GM23338 (cell line): ENCODE measurements at regions not wholly inside any gene's neighbourhood (a gene's known extent, or its start where the extent isn't known, plus 50 kb on each side); places are given as distances from the start of the nearest gene placed in this dataset.

Experiments
- ATAC-seq: fragments of 200-7000 bp; cut with Tn5 transposase; 3 replicates; pipeline ENCODE4 v1.9.1; 2020
- DNase-seq: peaks from one replicate; pipeline ENCODE4 v3.0.0-alpha.2; 2015; ENCODE audit warnings: low spot score
- H2AFZ ChIP-seq: fragments of 200-600 bp; sonication (generic); 2 replicates; pipeline ENCODE4 v1.8.0; 2016; ENCODE audit warnings: antibody characterized with exemption, mild to moderate bottlenecking, moderate library complexity
- H3F3A ChIP-seq: fragments of 200-600 bp; sonication (generic); replicated peaks from 2 replicates; pipeline ENCODE4 v1.8.0; 2017; ENCODE audit warnings: antibody characterized with exemption, mixed run types, low read depth
- H3K27ac ChIP-seq: fragments of 200-600 bp; sonication (generic); 2 replicates; pipeline ENCODE4 v1.6.1; 2016; ENCODE audit warnings: low read depth
- H3K27me3 ChIP-seq: fragments of 200-600 bp; sonication (generic); 2 replicates; pipeline ENCODE4 v1.8.0; 2016; ENCODE audit warnings: mild to moderate bottlenecking, mixed run types, moderate library complexity; ENCODE audit not compliant: insufficient read depth
- H3K36me3 ChIP-seq: fragments of 200-600 bp; sonication (generic); 2 replicates; pipeline ENCODE4 v1.8.0; 2016; ENCODE audit warnings: mild to moderate bottlenecking; ENCODE audit not compliant: insufficient read depth
- H3K4me1 ChIP-seq: fragments of 200-600 bp; sonication (generic); 2 replicates; pipeline ENCODE4 v1.8.0; 2016; ENCODE audit warnings: mild to moderate bottlenecking, moderate library complexity; ENCODE audit not compliant: insufficient read depth
- H3K4me2 ChIP-seq: fragments of 200-600 bp; sonication (generic); 2 replicates; pipeline ENCODE4 v1.7.1; 2017; ENCODE audit warnings: mixed run types
- H3K4me3 ChIP-seq: fragments of 200-600 bp; sonication (generic); 2 replicates; pipeline ENCODE4 v1.6.1; 2016; ENCODE audit warnings: mixed run types
- H3K79me2 ChIP-seq: fragments of 200-600 bp; sonication (generic); replicated peaks from 2 replicates; pipeline ENCODE4 v1.8.0; 2017; ENCODE audit warnings: mild to moderate bottlenecking; ENCODE audit not compliant: insufficient read depth
- H3K9me2 ChIP-seq: fragments of 200-600 bp; sonication (generic); 2 replicates; pipeline ENCODE4 v1.8.0; 2017; ENCODE audit not compliant: insufficient read depth
- H4K20me1 ChIP-seq: fragments of 200-600 bp; sonication (generic); replicated peaks from 2 replicates; pipeline ENCODE4 v1.8.0; 2017; ENCODE audit warnings: mild to moderate bottlenecking; ENCODE audit not compliant: insufficient read depth
- H3K27ac Mint-ChIP-seq: 2 replicates; pipeline ENCODE4 v1.8.0; 2020; ENCODE audit warnings: inconsistent platforms, mild to moderate bottlenecking, moderate library complexity, mixed read lengths
- H3K27me3 Mint-ChIP-seq: 3 replicates; pipeline ENCODE4 v1.8.0; 2022; ENCODE audit warnings: low read depth, mild to moderate bottlenecking, moderate library complexity, mixed read lengths, inconsistent platforms; ENCODE audit not compliant: insufficient read depth, poor library complexity
- H3K36me3 Mint-ChIP-seq: 3 replicates; pipeline ENCODE4 v1.8.0; 2021; ENCODE audit warnings: low read depth, mild to moderate bottlenecking, inconsistent platforms, moderate library complexity, mixed read lengths
- H3K4me1 Mint-ChIP-seq: 3 replicates; pipeline ENCODE4 v1.8.0; 2020; ENCODE audit warnings: mild to moderate bottlenecking, inconsistent platforms, mixed read lengths
- H3K4me3 Mint-ChIP-seq: 3 replicates; pipeline ENCODE4 v1.8.0; 2021; ENCODE audit warnings: moderate library complexity, mild to moderate bottlenecking, inconsistent platforms, mixed read lengths
- H3K9me3 Mint-ChIP-seq: 3 replicates; pipeline ENCODE4 v1.8.0; 2020; ENCODE audit warnings: moderate library complexity, mild to moderate bottlenecking, inconsistent platforms, mixed read lengths
- CREB1 ChIP-seq: fragments of 250-450 bp; sonication (Bioruptor Pico); IDR thresholded peaks from 2 replicates; pipeline ENCODE4 v1.5.0; 2020; ENCODE audit warnings: low read depth, mild to moderate bottlenecking, moderate library complexity
- EZH2 ChIP-seq: fragments of 200-600 bp; sonication (generic); IDR thresholded peaks from one replicate; pipeline ENCODE4 v1.8.0; 2017; ENCODE audit warnings: antibody characterized with exemption, mild to moderate bottlenecking, low read depth; ENCODE audit not compliant: unreplicated experiment
- EZH2phosphoT487 ChIP-seq: fragments of 200-600 bp; sonication (generic); IDR thresholded peaks from one replicate; pipeline ENCODE4 v1.8.1; 2018; ENCODE audit warnings: antibody characterized with exemption; ENCODE audit not compliant: unreplicated experiment
- JUNB ChIP-seq: IDR thresholded peaks from one replicate; pipeline ENCODE4 v1.6.1; 2016; ENCODE audit warnings: antibody characterized with exemption; ENCODE audit not compliant: unreplicated experiment
- NANOG ChIP-seq: IDR thresholded peaks from 2 replicates; pipeline ENCODE4 v1.6.1; 2016; ENCODE audit warnings: antibody characterized with exemption, borderline replicate concordance
- POLR2AphosphoS5 ChIP-seq: IDR thresholded peaks from 2 replicates; pipeline ENCODE4 v1.6.1; 2016; ENCODE audit warnings: antibody characterized with exemption, low read depth
- STAT1 ChIP-seq: IDR thresholded peaks from one replicate; pipeline ENCODE4 v1.6.1; 2016; ENCODE audit warnings: antibody characterized with exemption; ENCODE audit not compliant: unreplicated experiment
- ZNF114 ChIP-seq: fragments of 250-450 bp; sonication (Bioruptor Pico); IDR thresholded peaks from 2 replicates; pipeline ENCODE4 v1.5.0; 2020; ENCODE audit warnings: mild to moderate bottlenecking, moderate library complexity
- ZNF331 ChIP-seq: fragments of 250-450 bp; sonication (Bioruptor Pico); IDR thresholded peaks from 2 replicates; pipeline ENCODE4 v1.5.0; 2020; ENCODE audit warnings: low read depth, mild to moderate bottlenecking, moderate library complexity
- TF ChIP-seq, protein P1 (sequence below): IDR thresholded peaks from 2 replicates; pipeline ENCODE4 v1.6.1; 2016; ENCODE audit warnings: antibody characterized with exemption
- TF ChIP-seq, protein P2 (sequence below), 2 experiments: fragments of 200-600 bp in 1 of 2; sonication (generic) in 1 of 2; conservative IDR thresholded peaks; 2 replicates each; pipeline versions ENCODE4 v1.5.1 to v1.6.1; 2016 to 2017; ENCODE audit warnings: antibody characterized with exemption in 2 of 2, low read depth in 2 of 2, mild to moderate bottlenecking in 2 of 2, moderate library complexity in 1 of 2
- TF ChIP-seq, protein P3 (sequence below): IDR thresholded peaks from one replicate; pipeline ENCODE4 v1.6.1; 2018; ENCODE audit warnings: antibody characterized with exemption; ENCODE audit not compliant: unreplicated experiment
- TF ChIP-seq, protein P4 (sequence below): fragments of 250-450 bp; sonication (Bioruptor Pico); IDR thresholded peaks from 2 replicates; pipeline ENCODE4 v1.5.0; 2020; ENCODE audit warnings: mild to moderate bottlenecking, moderate library complexity

DNA sequence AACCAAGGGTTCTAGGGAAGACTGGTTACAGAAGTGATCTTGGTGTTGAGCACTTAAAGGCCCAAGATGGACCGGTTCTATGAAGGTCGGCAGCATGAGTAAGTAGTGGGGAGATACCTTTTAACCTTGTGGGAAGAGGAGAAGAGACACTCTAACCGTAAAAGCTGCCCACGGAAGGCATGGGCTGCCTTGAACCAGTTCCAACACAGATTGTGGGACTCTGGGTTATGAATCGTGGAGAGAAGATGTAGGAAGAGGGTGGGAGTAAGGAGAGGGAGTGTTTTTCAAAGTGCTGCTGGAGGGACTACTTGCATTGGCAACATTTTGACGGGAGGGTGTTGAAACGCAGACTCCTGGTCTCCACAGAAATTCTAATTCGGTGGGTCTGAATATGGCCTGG, 67.1 kb downstream of the CRYGS start:
- Histone ChIP-seq H3K36me3 (no peaks in the 10 kb centered on the region), H3F3A (no peaks in the 10 kb centered on the region), H4K20me1 (no peaks in the 10 kb centered on the region; the same call in 1 of the 2 replicates), H3K4me1 (no peaks in the 10 kb centered on the region), H3K27me3 (no peaks in the 10 kb centered on the region), H3K9me2 (no peaks in the 10 kb centered on the region), H3K4me3 (no peak overlapping the region), H3K4me2 (no peak overlapping the region), H3K27ac (no peak overlapping the region), H2AFZ (no peak overlapping the region; the same call in 1 of the 2 replicates), H3K79me2 (no peaks in the 10 kb centered on the region)
- Mint-ChIP-seq H3K9me3 (no peaks in the 10 kb centered on the region), H3K27me3 (peaks cover 2% of the 10 kb centered on the region), H3K36me3 (no peaks in the 10 kb centered on the region), H3K4me1 (0 out of 3 replicates have a peak, but pooled peaks cover 2% of the 10 kb centered on the region), H3K27ac (no peak overlapping the region), H3K4me3 (no peak overlapping the region)
- no peak for ATAC-seq
- TF ChIP-seq NANOG (no peak), EZH2 (no peak), JUNB (no peak), EZH2phosphoT487 (no peak), STAT1 (no peak), CREB1 (CRISPR knock-in tag) (no peak), ZNF114 (CRISPR knock-in tag) (no peak), ZNF331 (CRISPR knock-in tag) (no peak), POLR2AphosphoS5 (no peak)
- TF ChIP-seq, protein P1, sequence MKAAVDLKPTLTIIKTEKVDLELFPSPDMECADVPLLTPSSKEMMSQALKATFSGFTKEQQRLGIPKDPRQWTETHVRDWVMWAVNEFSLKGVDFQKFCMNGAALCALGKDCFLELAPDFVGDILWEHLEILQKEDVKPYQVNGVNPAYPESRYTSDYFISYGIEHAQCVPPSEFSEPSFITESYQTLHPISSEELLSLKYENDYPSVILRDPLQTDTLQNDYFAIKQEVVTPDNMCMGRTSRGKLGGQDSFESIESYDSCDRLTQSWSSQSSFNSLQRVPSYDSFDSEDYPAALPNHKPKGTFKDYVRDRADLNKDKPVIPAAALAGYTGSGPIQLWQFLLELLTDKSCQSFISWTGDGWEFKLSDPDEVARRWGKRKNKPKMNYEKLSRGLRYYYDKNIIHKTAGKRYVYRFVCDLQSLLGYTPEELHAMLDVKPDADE, result no peak
- TF ChIP-seq, protein P2, sequence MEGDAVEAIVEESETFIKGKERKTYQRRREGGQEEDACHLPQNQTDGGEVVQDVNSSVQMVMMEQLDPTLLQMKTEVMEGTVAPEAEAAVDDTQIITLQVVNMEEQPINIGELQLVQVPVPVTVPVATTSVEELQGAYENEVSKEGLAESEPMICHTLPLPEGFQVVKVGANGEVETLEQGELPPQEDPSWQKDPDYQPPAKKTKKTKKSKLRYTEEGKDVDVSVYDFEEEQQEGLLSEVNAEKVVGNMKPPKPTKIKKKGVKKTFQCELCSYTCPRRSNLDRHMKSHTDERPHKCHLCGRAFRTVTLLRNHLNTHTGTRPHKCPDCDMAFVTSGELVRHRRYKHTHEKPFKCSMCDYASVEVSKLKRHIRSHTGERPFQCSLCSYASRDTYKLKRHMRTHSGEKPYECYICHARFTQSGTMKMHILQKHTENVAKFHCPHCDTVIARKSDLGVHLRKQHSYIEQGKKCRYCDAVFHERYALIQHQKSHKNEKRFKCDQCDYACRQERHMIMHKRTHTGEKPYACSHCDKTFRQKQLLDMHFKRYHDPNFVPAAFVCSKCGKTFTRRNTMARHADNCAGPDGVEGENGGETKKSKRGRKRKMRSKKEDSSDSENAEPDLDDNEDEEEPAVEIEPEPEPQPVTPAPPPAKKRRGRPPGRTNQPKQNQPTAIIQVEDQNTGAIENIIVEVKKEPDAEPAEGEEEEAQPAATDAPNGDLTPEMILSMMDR (conservative IDR thresholded peaks at IDR 0.05; ENCODE audit: low read depth in 2 of 2), result no peak
- TF ChIP-seq, protein P3, sequence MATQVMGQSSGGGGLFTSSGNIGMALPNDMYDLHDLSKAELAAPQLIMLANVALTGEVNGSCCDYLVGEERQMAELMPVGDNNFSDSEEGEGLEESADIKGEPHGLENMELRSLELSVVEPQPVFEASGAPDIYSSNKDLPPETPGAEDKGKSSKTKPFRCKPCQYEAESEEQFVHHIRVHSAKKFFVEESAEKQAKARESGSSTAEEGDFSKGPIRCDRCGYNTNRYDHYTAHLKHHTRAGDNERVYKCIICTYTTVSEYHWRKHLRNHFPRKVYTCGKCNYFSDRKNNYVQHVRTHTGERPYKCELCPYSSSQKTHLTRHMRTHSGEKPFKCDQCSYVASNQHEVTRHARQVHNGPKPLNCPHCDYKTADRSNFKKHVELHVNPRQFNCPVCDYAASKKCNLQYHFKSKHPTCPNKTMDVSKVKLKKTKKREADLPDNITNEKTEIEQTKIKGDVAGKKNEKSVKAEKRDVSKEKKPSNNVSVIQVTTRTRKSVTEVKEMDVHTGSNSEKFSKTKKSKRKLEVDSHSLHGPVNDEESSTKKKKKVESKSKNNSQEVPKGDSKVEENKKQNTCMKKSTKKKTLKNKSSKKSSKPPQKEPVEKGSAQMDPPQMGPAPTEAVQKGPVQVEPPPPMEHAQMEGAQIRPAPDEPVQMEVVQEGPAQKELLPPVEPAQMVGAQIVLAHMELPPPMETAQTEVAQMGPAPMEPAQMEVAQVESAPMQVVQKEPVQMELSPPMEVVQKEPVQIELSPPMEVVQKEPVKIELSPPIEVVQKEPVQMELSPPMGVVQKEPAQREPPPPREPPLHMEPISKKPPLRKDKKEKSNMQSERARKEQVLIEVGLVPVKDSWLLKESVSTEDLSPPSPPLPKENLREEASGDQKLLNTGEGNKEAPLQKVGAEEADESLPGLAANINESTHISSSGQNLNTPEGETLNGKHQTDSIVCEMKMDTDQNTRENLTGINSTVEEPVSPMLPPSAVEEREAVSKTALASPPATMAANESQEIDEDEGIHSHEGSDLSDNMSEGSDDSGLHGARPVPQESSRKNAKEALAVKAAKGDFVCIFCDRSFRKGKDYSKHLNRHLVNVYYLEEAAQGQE, result no peak
- TF ChIP-seq, protein P4, sequence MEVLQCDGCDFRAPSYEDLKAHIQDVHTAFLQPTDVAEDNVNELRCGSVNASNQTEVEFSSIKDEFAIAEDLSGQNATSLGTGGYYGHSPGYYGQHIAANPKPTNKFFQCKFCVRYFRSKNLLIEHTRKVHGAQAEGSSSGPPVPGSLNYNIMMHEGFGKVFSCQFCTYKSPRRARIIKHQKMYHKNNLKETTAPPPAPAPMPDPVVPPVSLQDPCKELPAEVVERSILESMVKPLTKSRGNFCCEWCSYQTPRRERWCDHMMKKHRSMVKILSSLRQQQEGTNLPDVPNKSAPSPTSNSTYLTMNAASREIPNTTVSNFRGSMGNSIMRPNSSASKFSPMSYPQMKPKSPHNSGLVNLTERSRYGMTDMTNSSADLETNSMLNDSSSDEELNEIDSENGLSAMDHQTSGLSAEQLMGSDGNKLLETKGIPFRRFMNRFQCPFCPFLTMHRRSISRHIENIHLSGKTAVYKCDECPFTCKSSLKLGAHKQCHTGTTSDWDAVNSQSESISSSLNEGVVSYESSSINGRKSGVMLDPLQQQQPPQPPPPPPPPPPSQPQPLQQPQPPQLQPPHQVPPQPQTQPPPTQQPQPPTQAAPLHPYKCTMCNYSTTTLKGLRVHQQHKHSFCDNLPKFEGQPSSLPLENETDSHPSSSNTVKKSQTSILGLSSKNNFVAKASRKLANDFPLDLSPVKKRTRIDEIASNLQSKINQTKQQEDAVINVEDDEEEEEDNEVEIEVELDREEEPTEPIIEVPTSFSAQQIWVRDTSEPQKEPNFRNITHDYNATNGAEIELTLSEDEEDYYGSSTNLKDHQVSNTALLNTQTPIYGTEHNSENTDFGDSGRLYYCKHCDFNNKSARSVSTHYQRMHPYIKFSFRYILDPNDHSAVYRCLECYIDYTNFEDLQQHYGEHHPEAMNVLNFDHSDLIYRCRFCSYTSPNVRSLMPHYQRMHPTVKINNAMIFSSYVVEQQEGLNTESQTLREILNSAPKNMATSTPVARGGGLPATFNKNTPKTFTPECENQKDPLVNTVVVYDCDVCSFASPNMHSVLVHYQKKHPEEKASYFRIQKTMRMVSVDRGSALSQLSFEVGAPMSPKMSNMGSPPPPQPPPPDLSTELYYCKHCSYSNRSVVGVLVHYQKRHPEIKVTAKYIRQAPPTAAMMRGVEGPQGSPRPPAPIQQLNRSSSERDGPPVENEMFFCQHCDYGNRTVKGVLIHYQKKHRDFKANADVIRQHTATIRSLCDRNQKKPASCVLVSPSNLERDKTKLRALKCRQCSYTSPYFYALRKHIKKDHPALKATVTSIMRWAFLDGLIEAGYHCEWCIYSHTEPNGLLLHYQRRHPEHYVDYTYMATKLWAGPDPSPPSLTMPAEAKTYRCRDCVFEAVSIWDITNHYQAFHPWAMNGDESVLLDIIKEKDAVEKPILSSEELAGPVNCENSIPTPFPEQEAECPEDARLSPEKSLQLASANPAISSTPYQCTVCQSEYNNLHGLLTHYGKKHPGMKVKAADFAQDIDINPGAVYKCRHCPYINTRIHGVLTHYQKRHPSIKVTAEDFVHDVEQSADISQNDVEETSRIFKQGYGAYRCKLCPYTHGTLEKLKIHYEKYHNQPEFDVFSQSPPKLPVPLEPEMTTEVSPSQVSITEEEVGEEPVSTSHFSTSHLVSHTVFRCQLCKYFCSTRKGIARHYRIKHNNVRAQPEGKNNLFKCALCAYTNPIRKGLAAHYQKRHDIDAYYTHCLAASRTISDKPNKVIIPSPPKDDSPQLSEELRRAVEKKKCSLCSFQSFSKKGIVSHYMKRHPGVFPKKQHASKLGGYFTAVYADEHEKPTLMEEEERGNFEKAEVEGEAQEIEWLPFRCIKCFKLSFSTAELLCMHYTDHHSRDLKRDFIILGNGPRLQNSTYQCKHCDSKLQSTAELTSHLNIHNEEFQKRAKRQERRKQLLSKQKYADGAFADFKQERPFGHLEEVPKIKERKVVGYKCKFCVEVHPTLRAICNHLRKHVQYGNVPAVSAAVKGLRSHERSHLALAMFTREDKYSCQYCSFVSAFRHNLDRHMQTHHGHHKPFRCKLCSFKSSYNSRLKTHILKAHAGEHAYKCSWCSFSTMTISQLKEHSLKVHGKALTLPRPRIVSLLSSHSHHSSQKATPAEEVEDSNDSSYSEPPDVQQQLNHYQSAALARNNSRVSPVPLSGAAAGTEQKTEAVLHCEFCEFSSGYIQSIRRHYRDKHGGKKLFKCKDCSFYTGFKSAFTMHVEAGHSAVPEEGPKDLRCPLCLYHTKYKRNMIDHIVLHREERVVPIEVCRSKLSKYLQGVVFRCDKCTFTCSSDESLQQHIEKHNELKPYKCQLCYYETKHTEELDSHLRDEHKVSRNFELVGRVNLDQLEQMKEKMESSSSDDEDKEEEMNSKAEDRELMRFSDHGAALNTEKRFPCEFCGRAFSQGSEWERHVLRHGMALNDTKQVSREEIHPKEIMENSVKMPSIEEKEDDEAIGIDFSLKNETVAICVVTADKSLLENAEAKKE (CRISPR knock-in tag), result no peak
- no peak for DNase-seq
